ENCODE measurements at regions not wholly inside any gene's neighbourhood (a gene's known extent, or its start where the extent isn't known, plus 50 kb on each side); places are given as distances from the start of the nearest gene placed in this dataset.

DNA sequence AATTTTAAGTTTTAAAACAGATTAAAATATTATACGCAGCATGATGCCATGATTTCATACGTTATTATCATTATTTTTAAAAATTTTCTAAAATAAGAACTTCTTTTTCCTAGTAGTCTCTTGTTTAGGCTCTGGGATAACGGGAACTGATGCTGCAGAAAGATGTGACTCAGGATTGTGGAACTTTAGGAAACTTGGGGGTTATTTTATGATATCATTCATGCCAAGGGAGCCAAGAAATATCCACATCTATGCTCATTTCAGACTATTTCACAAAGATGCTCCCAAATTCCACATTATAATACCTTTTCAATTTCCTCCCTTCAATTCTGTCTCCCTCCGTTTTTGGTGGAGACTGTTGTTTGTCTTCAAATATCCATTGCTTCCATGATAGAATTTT, 236.4 kb downstream of the HS3ST3A1 start:
- no peak for DNase-seq (ENCODE audit: extremely low read depth in 1 of 11, low read depth in 9 of 11, low spot score in 4 of 11)

DNA sequence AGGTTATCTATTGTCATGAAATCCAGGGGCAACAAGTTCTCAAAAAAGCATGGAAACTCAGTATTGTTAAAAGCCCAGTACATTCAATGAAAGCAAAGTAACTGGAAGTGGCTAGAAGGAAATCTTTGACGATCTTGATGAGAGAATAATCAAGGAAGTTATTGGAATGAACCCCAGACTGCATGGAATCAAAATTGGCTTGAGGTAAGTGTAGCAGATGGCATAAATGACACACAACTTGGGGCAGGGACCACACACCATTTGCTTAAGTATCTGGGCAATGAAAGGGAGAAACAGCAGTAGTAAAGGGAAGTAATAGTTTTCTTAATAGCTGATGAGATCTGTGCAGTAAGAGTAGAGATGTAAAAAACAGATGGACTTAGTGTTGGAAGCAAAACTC, 238.0 kb downstream of the HS3ST3A1 start:
- no peak for DNase-seq (ENCODE audit: extremely low read depth in 1 of 11, low read depth in 9 of 11, low spot score in 4 of 11)

DNA sequence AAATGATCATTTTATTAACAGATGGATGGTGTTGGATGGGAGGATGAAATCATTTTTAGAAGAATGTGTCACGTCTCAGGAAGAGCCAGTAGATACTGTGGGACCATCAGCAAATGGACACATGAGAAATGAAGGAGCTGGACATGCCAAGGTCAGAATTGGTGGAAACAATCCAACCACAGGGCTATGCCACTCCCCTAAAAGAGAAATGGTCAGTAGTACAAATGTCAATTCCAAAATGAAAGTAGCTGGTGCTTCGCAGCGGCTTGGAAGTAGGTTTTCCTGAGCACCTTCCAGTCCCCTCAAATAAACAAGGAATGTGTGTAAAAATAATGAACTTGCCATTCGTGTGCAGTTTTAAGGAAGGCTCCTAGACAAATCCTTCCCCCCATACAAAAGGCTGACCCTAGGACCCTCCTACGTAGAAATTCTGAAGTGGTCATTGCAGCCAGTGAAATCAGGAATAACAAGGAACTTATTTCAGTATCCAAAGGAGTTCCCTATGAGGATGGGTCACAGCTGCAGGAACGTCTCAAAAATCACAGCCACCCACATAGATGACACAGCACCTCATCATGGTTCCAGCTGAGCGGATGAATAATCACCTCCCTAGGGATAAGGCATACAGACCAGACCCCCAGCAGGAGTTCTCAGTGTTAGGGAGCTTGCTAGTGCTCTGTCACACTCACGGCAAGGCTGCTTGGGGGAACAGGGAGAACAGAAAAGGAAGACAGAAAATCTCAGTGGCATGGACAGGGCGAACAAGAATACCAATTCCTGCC, 239.2 kb downstream of the HS3ST3A1 start:
- peak in 1 of 11 donors; percentile 10 for DNase-seq (ENCODE audit: extremely low read depth in 1 of 11, low read depth in 9 of 11, low spot score in 4 of 11)

- no peak for DNase-seq (ENCODE audit: extremely low read depth in 1 of 11, low read depth in 9 of 11, low spot score in 4 of 11)
Observed at GRCh38 chr17:13359774-13360173, 242.0 kb downstream of the HS3ST3A1 start.

GRCh38 chr17:13355054-13355453, 246.7 kb downstream of the HS3ST3A1 start:
- no peak for DNase-seq (ENCODE audit: extremely low read depth in 1 of 11, low read depth in 9 of 11, low spot score in 4 of 11)

- no peak for DNase-seq (ENCODE audit: extremely low read depth in 1 of 11, low read depth in 9 of 11, low spot score in 4 of 11)
Observed at GRCh38 chr17:13353590-13353989, 248.1 kb downstream of the HS3ST3A1 start.

DNA sequence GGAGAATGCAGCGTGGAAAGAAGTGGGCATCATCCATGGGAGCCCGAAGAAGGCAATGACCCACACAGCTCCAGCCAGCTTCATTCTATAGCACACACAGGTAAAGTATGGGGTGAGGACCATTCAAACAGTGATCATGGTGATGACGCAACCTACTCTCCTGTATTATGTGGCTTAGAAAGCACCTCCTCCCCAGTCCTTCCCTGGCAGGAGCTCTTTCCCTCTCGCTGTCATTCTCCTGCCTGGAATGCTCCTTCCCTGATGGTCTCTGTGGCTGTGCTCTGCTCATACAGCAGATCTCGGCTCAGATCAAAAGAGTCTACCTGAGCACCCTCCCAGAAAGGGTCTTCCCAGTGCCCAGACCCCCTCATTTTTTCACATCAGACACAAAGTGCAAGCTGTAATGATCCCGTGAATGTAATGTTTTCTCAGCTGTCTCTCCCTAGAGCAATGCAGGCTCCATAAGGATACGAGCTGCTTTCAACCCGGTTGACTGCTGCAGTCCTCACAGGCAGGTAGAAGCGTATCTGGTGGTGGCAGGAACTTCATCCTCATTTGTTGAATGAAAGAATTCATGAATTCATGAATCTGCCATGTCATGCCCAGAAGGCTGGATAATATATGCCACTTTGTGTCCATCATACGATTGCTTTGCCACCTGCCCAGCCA, 248.8 kb downstream of the HS3ST3A1 start:
- no peak for DNase-seq (ENCODE audit: extremely low read depth in 1 of 11, low read depth in 9 of 11, low spot score in 4 of 11)

GRCh38 chr17:13351046-13351445, 250.7 kb downstream of the HS3ST3A1 start:
- no peak for DNase-seq (ENCODE audit: extremely low read depth in 1 of 11, low read depth in 9 of 11, low spot score in 4 of 11)

GRCh38 chr17:13350466-13350865, 251.3 kb downstream of the HS3ST3A1 start:
- no peak for DNase-seq (ENCODE audit: extremely low read depth in 1 of 11, low read depth in 9 of 11, low spot score in 4 of 11)

DNA sequence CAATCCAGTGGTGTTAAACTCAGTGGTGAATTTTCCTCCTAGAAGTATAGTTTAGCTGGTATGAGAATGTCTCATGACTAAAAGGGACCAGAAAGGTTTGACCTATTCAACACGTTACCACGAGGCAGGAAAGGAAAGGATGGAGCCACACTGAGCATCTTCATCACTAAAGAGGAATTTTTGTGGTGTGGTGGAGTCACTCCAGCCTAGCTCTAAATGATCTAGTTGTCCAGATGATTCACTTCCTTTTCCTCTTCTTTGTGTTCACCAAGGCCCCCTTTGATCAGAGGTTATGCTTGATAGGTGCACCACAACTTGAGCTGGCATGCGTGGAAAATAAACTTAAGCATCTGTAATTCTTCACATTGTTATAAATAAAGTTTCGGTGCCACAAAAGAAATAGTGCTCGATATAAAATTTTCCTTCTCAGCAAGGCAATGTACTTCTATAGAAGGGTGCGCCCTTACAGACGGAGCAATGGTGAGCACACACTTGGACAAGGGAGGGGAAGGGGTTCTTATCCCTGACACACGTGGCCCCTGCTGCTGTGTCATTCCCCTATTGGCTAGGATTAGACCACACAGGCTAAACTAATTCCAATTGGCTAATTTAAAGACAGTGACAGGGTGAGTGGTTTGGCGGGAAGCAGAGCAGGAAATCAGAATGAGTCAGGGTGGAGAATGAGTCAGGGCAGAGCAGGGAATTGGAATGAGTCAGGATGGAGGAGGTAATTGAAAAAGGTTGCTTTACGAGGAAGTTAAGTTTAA, 254.6 kb downstream of the HS3ST3A1 start:
- DNase-seq (ENCODE audit: extremely low read depth in 1 of 11, low read depth in 9 of 11, low spot score in 4 of 11): no peak

- no peak for DNase-seq (ENCODE audit: extremely low read depth in 1 of 11, low read depth in 9 of 11, low spot score in 4 of 11)
Observed at GRCh38 chr17:13346592-13346991, 255.1 kb downstream of the HS3ST3A1 start.

DNA sequence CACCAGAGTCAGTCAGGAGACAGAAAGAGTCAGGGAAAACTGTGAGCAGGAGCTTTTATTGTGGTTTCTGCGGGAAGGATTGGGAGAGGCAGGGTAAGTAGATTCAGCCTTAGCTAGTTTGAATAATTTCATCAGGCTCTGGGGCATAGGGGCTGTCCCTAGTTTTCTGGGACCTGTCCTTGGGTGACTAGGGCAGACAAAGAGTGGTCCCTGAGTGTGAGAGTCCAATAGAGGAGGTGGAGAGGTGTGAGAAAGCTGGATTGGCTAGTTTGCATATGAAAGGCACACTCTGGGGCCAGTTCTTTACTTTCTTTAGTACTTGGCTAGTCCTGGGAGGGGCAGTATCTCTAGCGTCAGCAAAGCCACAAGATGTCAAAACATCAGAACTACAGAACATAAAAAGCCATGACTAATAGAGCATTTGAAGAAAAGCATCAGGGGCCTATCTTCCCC, 255.6 kb downstream of the HS3ST3A1 start:
- no peak for DNase-seq (ENCODE audit: extremely low read depth in 1 of 11, low read depth in 9 of 11, low spot score in 4 of 11)

DNA sequence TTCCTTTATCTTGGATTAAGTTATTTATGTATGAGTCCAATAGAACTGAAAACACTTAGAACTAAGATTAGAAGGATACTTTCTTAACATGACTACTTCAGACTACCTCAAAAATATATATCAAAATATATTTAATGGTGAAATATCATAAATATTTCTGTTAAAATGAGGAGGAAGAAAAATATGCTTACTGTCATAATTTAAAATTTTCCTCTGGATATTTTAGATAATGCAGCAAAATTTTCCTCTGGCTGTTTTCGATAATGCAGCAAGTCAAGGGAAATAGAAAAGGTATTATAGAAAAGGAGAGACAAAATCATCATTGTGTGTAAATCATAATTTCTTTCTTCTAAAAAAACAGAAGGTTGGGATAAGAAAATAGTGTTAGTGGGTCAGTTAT, 263.3 kb downstream of the HS3ST3A1 start:
- no peak for DNase-seq (ENCODE audit: extremely low read depth in 1 of 11, low read depth in 9 of 11, low spot score in 4 of 11)

DNA sequence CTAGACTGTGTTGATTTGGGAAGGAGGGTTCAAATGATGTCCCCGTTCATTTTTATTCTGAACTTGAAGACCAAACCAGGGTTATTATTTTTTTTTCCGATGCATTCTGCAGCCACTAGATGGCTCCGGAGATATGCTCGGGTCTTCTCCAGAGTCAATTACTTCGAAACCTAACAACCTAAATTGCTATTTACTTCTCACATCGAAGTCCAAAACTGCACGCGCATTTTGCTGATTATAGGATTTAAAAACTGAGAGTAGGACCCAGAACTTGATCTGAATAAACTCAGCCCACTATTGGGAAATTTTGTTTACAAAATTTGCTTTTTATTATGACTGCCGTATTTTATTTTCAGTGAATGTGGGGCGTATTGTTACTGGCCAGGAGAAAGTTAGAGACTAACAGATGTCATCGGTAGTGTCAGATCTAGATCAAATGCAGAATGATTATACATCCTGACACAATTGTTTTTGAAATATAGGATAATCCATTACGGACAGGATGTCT, 263.8 kb downstream of the HS3ST3A1 start:
- peak in 10 of 11 donors; percentile 23 to 60 (median 48) for DNase-seq (ENCODE audit: extremely low read depth in 1 of 11, low read depth in 9 of 11, low spot score in 4 of 11)

- no peak for DNase-seq (ENCODE audit: extremely low read depth in 1 of 11, low read depth in 9 of 11, low spot score in 4 of 11)
Observed at GRCh38 chr17:13337151-13337550, 264.6 kb downstream of the HS3ST3A1 start.

DNA sequence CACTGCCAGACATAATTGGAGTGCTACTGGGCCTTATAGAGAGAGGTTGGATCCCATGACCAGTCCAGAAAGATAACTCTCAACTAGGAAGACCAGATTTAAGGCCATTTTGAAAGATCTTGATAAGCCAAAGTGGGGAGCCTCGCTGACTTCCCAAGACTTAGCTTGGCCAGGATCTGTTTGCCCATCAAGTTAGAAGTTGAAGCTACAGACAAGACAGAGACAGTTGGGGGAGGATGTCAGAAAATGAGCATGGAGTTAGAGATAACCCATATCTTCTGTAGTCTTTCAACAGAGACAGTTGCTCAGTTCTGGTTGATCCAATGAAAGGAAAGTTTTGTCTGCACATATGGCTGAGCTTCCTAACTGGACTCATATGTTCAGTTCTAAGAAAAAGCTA, 267.4 kb downstream of the HS3ST3A1 start:
- no peak for DNase-seq (ENCODE audit: extremely low read depth in 1 of 11, low read depth in 9 of 11, low spot score in 4 of 11)

DNA sequence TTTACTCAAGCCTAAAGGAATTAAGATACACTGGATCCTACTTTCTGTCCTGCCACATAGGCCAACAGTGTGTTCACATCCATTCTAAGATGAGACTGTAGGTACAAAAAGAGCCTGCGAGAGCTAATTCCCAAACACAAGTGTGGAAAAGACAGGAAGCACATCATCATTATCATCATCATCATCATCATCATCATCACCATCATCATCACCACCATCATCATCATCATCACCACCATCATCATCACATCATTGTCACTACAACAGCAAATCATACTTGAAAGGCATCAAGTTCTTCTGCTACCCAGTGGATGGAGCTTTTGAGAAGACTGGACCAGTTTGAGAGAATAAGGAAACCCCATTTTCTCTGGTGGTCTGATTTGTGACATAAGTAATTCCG, 268.1 kb downstream of the HS3ST3A1 start:
- no peak for DNase-seq (ENCODE audit: extremely low read depth in 1 of 11, low read depth in 9 of 11, low spot score in 4 of 11)

DNA sequence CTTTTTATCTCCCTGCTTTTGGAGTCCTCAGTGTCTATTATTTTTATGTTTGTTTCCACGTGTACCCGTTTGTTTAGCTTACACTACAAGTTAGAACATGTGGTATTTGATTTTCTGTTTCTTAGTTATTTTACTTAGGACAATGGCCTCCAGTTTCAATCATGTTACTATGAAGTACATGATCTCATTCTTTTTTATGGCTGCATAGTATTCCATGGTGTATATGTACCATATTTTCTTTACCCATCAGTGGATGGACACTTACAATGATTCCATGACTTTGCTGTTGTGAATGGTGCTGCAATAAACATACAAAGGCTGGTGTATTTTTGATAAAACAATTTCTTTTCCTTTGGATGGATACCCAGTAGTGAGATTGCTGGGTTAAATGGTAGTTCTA, 269.5 kb downstream of the HS3ST3A1 start:
- DNase-seq (ENCODE audit: extremely low read depth in 1 of 11, low read depth in 9 of 11, low spot score in 4 of 11): no peak

DNA sequence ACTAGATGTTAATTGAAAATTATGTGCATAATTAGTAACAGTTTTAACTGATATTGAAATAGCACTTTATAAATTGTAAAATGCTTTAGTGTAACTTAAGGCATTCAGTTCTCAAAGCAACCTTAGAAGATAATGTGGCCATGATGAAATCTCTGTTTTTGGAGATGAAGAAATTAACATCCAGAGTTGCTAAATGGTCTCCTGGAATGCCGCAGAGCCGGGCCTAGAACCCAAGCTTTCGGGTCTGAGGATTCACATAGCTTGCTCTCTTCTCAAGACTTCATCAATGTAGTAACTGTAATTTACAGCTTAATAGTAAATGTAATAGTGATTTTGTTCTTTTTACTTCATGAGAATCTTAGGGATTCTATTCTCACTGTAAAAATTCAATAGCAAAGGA, 272.3 kb downstream of the HS3ST3A1 start:
- DNase-seq (ENCODE audit: extremely low read depth in 1 of 11, low read depth in 9 of 11, low spot score in 4 of 11): no peak

DNA sequence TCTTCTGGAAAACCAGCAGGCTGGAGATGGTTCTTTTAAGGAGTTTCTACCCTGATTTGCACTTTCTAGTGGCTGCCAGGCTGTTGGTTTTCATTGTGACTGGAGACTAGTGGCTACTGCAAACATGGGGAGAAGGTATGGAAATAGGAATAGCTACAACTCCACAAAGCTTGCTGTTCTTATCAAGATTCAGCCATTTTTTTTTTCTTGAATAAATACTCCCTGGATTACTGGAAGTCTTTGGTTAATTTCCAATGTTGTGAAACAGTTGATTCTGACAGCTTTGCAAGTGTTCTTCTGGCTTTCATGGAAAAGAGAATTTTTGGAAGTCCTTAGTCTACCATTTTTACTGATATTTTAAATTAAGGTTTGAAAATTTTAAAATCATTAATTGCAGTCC, 277.7 kb downstream of the HS3ST3A1 start:
- no peak for DNase-seq (ENCODE audit: extremely low read depth in 1 of 11, low read depth in 9 of 11, low spot score in 4 of 11)

Data from renal cortex interstitium (tissue), 11 donors.